ENCODE measurements at regions not wholly inside any gene's neighbourhood (a gene's known extent, or its start where the extent isn't known, plus 50 kb on each side); places are given as distances from the start of the nearest gene placed in this dataset.

DNA sequence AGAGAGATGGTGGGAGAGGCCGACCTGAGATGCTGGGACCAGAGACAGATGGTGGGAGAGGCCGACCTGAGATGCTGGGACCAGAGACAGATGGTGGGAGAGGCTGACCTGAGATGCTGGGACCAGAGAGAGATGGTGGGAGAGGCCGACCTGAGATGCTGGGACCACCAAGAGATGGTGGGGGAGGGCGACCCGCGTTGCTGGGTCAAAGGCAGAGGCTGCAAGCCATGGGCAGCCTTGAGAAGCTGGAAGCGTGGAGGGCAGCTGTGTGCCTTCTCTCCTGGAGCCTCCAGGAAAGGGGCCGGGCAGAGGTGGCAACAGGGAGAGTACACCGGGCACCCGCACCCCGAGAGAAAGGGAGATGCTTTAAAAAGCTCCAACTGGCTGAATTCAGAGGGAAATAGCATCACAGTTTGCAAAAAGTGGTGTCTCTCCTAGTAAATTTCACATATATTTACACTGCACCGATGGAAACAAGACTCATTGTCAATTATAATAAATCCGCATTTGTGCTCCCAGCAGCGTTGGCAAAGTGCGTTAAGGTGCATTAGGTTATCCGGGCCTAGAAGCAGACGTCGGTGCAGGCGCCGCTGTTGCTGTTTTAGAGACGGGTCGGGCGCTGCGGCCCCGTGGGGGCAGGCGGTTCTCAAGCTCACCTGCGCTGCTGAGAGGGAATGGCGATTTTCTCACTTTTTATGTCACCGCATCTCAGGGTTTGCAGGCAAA lies 132.4 kb downstream of the DLL1 start:
- TF ChIP-seq, protein P1, sequence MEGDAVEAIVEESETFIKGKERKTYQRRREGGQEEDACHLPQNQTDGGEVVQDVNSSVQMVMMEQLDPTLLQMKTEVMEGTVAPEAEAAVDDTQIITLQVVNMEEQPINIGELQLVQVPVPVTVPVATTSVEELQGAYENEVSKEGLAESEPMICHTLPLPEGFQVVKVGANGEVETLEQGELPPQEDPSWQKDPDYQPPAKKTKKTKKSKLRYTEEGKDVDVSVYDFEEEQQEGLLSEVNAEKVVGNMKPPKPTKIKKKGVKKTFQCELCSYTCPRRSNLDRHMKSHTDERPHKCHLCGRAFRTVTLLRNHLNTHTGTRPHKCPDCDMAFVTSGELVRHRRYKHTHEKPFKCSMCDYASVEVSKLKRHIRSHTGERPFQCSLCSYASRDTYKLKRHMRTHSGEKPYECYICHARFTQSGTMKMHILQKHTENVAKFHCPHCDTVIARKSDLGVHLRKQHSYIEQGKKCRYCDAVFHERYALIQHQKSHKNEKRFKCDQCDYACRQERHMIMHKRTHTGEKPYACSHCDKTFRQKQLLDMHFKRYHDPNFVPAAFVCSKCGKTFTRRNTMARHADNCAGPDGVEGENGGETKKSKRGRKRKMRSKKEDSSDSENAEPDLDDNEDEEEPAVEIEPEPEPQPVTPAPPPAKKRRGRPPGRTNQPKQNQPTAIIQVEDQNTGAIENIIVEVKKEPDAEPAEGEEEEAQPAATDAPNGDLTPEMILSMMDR (IDR thresholded peaks at IDR 0.05; ENCODE audit: borderline replicate concordance, extremely low read depth, low read length, poor library complexity, severe bottlenecking), result no peak
- TF ChIP-seq EZH2 (IDR thresholded peaks at IDR 0.05; ENCODE audit: borderline replicate concordance, low read depth, low read length, severe bottlenecking), result no peak

Data from DND-41 (cell line).